Activated T-helper 1 cell treated with anti-CD3 and anti-CD28 coated beads, Interleukin-12 subunit alpha, Interleukin-12 subunit beta, Interleukin-2, Interleukin-4 antibody, amounts not matched to agents 30 ng/mL and 10 ng/mL and 1 ng/mL, durations not matched to agents 14 hours and 24 hours and 36 hours (primary cell): ENCODE measurements at regions not wholly inside any gene's neighbourhood (a gene's known extent, or its start where the extent isn't known, plus 50 kb on each side); places are given as distances from the start of the nearest gene placed in this dataset.

Experiments used
- DNase-seq: peaks from one replicate; pipeline ENCODE4 v3.0.0; 2021; ENCODE audit warnings: low spot score
- H3K27ac Mint-ChIP-seq: one replicate; pipeline ENCODE4 v1.8.0; 2021; ENCODE audit warnings: mild to moderate bottlenecking, mixed read lengths
- H3K27me3 Mint-ChIP-seq: one replicate; pipeline ENCODE4 v1.8.0; 2022; ENCODE audit warnings: mild to moderate bottlenecking, moderate library complexity, mixed read lengths; ENCODE audit not compliant: insufficient read depth
- H3K36me3 Mint-ChIP-seq: one replicate; pipeline ENCODE4 v1.8.0; 2021; ENCODE audit warnings: low read depth, mixed read lengths
- H3K4me1 Mint-ChIP-seq: one replicate; pipeline ENCODE4 v1.8.0; 2021; ENCODE audit warnings: low read depth, mixed read lengths
- H3K4me3 Mint-ChIP-seq: one replicate; pipeline ENCODE4 v1.8.0; 2021; ENCODE audit warnings: mild to moderate bottlenecking, moderate library complexity, mixed read lengths
- H3K9me3 Mint-ChIP-seq: one replicate; pipeline ENCODE4 v1.8.0; 2021; ENCODE audit warnings: mixed read lengths
- intact Hi-C: fragments of 100-400 bp; cut with micrococcal nuclease; formaldehyde crosslinking; loops from one replicate; pipeline ENCODE4 v1.15.1; 2024

- intact Hi-C loops, result no loop called here
- Mint-ChIP-seq H3K9me3 (no peaks in the 10 kb centered on the region), H3K4me1 (no peaks in the 10 kb centered on the region), H3K27me3 (no peaks in the 10 kb centered on the region), H3K36me3 (no peaks in the 10 kb centered on the region), H3K4me3 (no peak overlapping the region), H3K27ac (no peak overlapping the region)
- no peak for DNase-seq
Observed at GRCh38 chr6:47103931-47104330, 61.8 kb upstream of the ADGRF1 start.

- Mint-ChIP-seq H3K27ac (no peak overlapping the region), H3K27me3 (no peaks in the 10 kb centered on the region), H3K4me1 (no peaks in the 10 kb centered on the region), H3K36me3 (no peaks in the 10 kb centered on the region), H3K9me3 (no peaks in the 10 kb centered on the region), H3K4me3 (no peak overlapping the region)
- intact Hi-C loops, result no loop called here
- no peak for DNase-seq
Observed at GRCh38 chr6:47102331-47102730, 60.2 kb upstream of the ADGRF1 start.

- H3K4me3 Mint-ChIP-seq, result no peak overlapping the region
- intact Hi-C loops, result no loop called here
- no peak overlapping the region for H3K27ac Mint-ChIP-seq
- peaks cover 3% of the 10 kb centered on the region for H3K27me3 Mint-ChIP-seq
- DNase-seq, result no peak
- H3K9me3 Mint-ChIP-seq, result no peaks in the 10 kb centered on the region
- no peaks in the 10 kb centered on the region for H3K4me1 Mint-ChIP-seq
- no peaks in the 10 kb centered on the region for H3K36me3 Mint-ChIP-seq
Observed at GRCh38 chr6:47098570-47098993, 56.5 kb upstream of the ADGRF1 start.

GRCh38 chr6:47097092-47097945 lies 55.2 kb upstream of the ADGRF1 start:
- Mint-ChIP-seq H3K4me3 (no peak overlapping the region), H3K4me1 (no peaks in the 10 kb centered on the region), H3K36me3 (no peaks in the 10 kb centered on the region), H3K27me3 (peaks cover 3% of the 10 kb centered on the region), H3K9me3 (no peaks in the 10 kb centered on the region), H3K27ac (no peak overlapping the region)
- DNase-seq, result peak; percentile 2
- intact Hi-C loops, result no loop called here

- Mint-ChIP-seq H3K9me3 (no peaks in the 10 kb centered on the region), H3K36me3 (no peaks in the 10 kb centered on the region), H3K4me1 (no peaks in the 10 kb centered on the region), H3K27ac (no peak overlapping the region), H3K27me3 (peaks cover 3% of the 10 kb centered on the region), H3K4me3 (no peak overlapping the region)
- intact Hi-C loops, result no loop called here
- DNase-seq, result no peak
Observed at GRCh38 chr6:47096211-47096895, 54.2 kb upstream of the ADGRF1 start.

GRCh38 chr6:47094241-47094925 lies 52.3 kb upstream of the ADGRF1 start:
- Mint-ChIP-seq H3K27me3 (peaks cover 3% of the 10 kb centered on the region), H3K4me1 (no peaks in the 10 kb centered on the region), H3K27ac (no peak overlapping the region), H3K9me3 (no peaks in the 10 kb centered on the region), H3K36me3 (no peaks in the 10 kb centered on the region), H3K4me3 (no peak overlapping the region)
- DNase-seq, result no peak
- intact Hi-C loops, result no loop called here

- H3K27ac Mint-ChIP-seq, result no peak overlapping the region
- intact Hi-C loops, result no loop called here
- no peaks in the 10 kb centered on the region for H3K36me3 Mint-ChIP-seq
- no peak for DNase-seq
- no peaks in the 10 kb centered on the region for H3K4me1 Mint-ChIP-seq
- H3K4me3 Mint-ChIP-seq, result no peak overlapping the region
- peaks cover 3% of the 10 kb centered on the region for H3K27me3 Mint-ChIP-seq
- H3K9me3 Mint-ChIP-seq, result no peaks in the 10 kb centered on the region
Observed at GRCh38 chr6:47093169-47093568, 51.0 kb upstream of the ADGRF1 start.

- Mint-ChIP-seq H3K4me3 (no peak overlapping the region), H3K27ac (no peak overlapping the region), H3K9me3 (no peaks in the 10 kb centered on the region), H3K36me3 (no peaks in the 10 kb centered on the region), H3K4me1 (no peaks in the 10 kb centered on the region), H3K27me3 (peaks cover 3% of the 10 kb centered on the region)
- DNase-seq, result no peak
- intact Hi-C loops, result no loop called here
Observed at GRCh38 chr6:47091886-47092668, 49.9 kb upstream of the ADGRF1 start.
